IMR-90 (cell line): ENCODE measurements at regions not wholly inside any gene's neighbourhood (a gene's known extent, or its start where the extent isn't known, plus 50 kb on each side); places are given as distances from the start of the nearest gene placed in this dataset.

Source experiments
- CEBPB ChIP-seq: IDR thresholded peaks from 2 replicates; pipeline ENCODE4 v1.6.1; 2012; ENCODE audit warnings: low read depth, low read length, improper control_type of control experiment
- POLR2A ChIP-seq: IDR thresholded peaks from 2 replicates; pipeline ENCODE4 v1.6.1; 2012; ENCODE audit warnings: mild to moderate bottlenecking, low read depth, low read length
- RCOR1 ChIP-seq: IDR thresholded peaks from 2 replicates; pipeline ENCODE4 v1.6.1; 2012; ENCODE audit warnings: mild to moderate bottlenecking, low read length, improper control_type of control experiment; ENCODE audit not compliant: insufficient replicate concordance
- RFX5 ChIP-seq: IDR thresholded peaks from 2 replicates; pipeline ENCODE4 v1.8.0; 2012; ENCODE audit warnings: low read depth, mild to moderate bottlenecking, low read length, moderate library complexity
- SMC3 ChIP-seq: fragments of 150-350 bp; IDR thresholded peaks from 2 replicates; pipeline ENCODE4 v1.6.1; 2016; ENCODE audit warnings: low read depth, mild to moderate bottlenecking, antibody characterized with exemption, low read length, moderate library complexity
- TF ChIP-seq, protein P1 (sequence below): conservative IDR thresholded peaks from 2 replicates; pipeline ENCODE4 v1.5.1; 2012; ENCODE audit warnings: mild to moderate bottlenecking, low read depth, low read length, improper control_type of control experiment
- TF ChIP-seq, protein P2 (sequence below): fragments of 150-350 bp; IDR thresholded peaks from 2 replicates; pipeline ENCODE4 v1.6.1; 2017; ENCODE audit warnings: mild to moderate bottlenecking, antibody characterized with exemption, low read length, low read depth

GRCh38 chr2:4522498-4523421 is 819.4 kb downstream of the DCDC2C start:
- TF ChIP-seq RCOR1 (no peak), POLR2A (no peak), SMC3 (no peak), RFX5 (no peak), CEBPB (no peak)
- TF ChIP-seq, protein P1, sequence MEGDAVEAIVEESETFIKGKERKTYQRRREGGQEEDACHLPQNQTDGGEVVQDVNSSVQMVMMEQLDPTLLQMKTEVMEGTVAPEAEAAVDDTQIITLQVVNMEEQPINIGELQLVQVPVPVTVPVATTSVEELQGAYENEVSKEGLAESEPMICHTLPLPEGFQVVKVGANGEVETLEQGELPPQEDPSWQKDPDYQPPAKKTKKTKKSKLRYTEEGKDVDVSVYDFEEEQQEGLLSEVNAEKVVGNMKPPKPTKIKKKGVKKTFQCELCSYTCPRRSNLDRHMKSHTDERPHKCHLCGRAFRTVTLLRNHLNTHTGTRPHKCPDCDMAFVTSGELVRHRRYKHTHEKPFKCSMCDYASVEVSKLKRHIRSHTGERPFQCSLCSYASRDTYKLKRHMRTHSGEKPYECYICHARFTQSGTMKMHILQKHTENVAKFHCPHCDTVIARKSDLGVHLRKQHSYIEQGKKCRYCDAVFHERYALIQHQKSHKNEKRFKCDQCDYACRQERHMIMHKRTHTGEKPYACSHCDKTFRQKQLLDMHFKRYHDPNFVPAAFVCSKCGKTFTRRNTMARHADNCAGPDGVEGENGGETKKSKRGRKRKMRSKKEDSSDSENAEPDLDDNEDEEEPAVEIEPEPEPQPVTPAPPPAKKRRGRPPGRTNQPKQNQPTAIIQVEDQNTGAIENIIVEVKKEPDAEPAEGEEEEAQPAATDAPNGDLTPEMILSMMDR = no peak
- TF ChIP-seq, protein P2, sequence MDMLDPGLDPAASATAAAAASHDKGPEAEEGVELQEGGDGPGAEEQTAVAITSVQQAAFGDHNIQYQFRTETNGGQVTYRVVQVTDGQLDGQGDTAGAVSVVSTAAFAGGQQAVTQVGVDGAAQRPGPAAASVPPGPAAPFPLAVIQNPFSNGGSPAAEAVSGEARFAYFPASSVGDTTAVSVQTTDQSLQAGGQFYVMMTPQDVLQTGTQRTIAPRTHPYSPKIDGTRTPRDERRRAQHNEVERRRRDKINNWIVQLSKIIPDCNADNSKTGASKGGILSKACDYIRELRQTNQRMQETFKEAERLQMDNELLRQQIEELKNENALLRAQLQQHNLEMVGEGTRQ = no peak
